Stomach (tissue), 4 donors: ENCODE measurements at regions not wholly inside any gene's neighbourhood (a gene's known extent, or its start where the extent isn't known, plus 50 kb on each side); places are given as distances from the start of the nearest gene placed in this dataset.

Source experiments
- POLR2A ChIP-seq, 4 donors: fragments of 450-650 bp; IDR thresholded peaks; one replicate each; pipeline ENCODE4 v1.6.1; 2016; ENCODE audit warnings: antibody characterized with exemption in 4 of 4, control low read depth in 2 of 4, mild to moderate bottlenecking in 1 of 4, moderate library complexity in 1 of 4
- POLR2AphosphoS5 ChIP-seq, 3 donors: sonication (generic); formaldehyde crosslinking; IDR thresholded peaks; one replicate each; pipeline ENCODE4 v1.6.1; 2016; ENCODE audit warnings: antibody characterized with exemption in 3 of 3
- TF ChIP-seq, protein P1 (sequence below), 7 experiments: fragments of 450-650 bp in 4 of 7; fragments of 200-600 bp in 3 of 7; sonication (generic) in 3 of 7; IDR thresholded peaks; one replicate each; pipeline ENCODE4 v1.5.1; 2016 to 2019; ENCODE audit warnings: antibody characterized with exemption in 7 of 7, control low read depth in 2 of 7, mild to moderate bottlenecking in 1 of 7

DNA sequence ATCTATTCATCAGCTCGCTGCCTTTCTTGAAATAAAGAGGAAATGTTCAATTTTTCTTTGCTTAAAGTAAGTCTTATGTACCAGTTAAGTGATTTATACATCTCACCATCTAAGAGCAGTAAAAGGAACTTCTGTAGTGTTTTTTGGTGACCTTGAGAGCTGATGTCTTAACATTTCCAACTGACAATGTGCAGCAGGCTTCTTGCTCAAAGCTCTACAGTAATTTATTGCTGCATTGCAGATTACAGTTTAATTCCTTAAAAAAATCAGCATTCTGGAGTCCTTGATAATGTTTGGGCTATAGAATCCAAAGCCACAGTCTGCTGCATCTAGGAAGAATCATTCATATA lies 61.6 kb downstream of the DIPK2A start:
- TF ChIP-seq, protein P1, sequence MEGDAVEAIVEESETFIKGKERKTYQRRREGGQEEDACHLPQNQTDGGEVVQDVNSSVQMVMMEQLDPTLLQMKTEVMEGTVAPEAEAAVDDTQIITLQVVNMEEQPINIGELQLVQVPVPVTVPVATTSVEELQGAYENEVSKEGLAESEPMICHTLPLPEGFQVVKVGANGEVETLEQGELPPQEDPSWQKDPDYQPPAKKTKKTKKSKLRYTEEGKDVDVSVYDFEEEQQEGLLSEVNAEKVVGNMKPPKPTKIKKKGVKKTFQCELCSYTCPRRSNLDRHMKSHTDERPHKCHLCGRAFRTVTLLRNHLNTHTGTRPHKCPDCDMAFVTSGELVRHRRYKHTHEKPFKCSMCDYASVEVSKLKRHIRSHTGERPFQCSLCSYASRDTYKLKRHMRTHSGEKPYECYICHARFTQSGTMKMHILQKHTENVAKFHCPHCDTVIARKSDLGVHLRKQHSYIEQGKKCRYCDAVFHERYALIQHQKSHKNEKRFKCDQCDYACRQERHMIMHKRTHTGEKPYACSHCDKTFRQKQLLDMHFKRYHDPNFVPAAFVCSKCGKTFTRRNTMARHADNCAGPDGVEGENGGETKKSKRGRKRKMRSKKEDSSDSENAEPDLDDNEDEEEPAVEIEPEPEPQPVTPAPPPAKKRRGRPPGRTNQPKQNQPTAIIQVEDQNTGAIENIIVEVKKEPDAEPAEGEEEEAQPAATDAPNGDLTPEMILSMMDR (IDR thresholded peaks at IDR 0.05) = no peak
- TF ChIP-seq POLR2AphosphoS5 (IDR thresholded peaks at IDR 0.05) (no peak), POLR2A (IDR thresholded peaks at IDR 0.05) (no peak)
